ENCODE measurements at regions not wholly inside any gene's neighbourhood (a gene's known extent, or its start where the extent isn't known, plus 50 kb on each side); places are given as distances from the start of the nearest gene placed in this dataset.

DNA sequence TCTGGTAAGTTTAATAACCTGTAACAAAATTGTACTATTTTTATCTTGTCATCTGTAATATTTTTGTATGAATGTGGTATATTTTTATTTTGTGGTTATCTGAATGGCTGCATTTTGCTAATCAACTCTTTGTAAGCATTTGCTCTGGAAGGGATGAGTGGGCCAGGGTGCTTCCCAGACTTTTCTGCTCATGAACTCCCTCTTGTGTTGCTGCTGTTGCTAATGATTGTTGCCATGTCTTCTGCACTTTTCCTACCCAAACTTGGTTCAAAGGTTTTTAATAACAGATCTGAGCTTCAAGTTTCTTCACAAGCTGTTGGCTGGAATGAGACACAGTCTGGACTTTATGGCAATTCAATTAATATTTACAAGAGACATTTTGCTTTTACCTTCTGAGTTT lies 1005.7 kb downstream of the HACE1 start:
- TF ChIP-seq, protein P1, sequence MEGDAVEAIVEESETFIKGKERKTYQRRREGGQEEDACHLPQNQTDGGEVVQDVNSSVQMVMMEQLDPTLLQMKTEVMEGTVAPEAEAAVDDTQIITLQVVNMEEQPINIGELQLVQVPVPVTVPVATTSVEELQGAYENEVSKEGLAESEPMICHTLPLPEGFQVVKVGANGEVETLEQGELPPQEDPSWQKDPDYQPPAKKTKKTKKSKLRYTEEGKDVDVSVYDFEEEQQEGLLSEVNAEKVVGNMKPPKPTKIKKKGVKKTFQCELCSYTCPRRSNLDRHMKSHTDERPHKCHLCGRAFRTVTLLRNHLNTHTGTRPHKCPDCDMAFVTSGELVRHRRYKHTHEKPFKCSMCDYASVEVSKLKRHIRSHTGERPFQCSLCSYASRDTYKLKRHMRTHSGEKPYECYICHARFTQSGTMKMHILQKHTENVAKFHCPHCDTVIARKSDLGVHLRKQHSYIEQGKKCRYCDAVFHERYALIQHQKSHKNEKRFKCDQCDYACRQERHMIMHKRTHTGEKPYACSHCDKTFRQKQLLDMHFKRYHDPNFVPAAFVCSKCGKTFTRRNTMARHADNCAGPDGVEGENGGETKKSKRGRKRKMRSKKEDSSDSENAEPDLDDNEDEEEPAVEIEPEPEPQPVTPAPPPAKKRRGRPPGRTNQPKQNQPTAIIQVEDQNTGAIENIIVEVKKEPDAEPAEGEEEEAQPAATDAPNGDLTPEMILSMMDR (IDR thresholded peaks at IDR 0.05) = no peak
- TF ChIP-seq POLR2A (IDR thresholded peaks at IDR 0.05) (no peak), POLR2AphosphoS5 (IDR thresholded peaks at IDR 0.05) (no peak), EP300 (IDR thresholded peaks at IDR 0.05) (no peak)
